HCT116 (cell line): ENCODE measurements at regions not wholly inside any gene's neighbourhood (a gene's known extent, or its start where the extent isn't known, plus 50 kb on each side); places are given as distances from the start of the nearest gene placed in this dataset.

ENCODE experiments used
- ATAC-seq: fragments of 200-7000 bp; cut with Tn5 transposase; 2 replicates; pipeline ENCODE4 v1.9.1; 2020; ENCODE audit warnings: mild to moderate bottlenecking, moderate library complexity
- BruUV-seq: library from RNA; stranded (reverse); fragments of 400-500 nt; replicated peaks from 2 replicates; lab custom pipeline; 2021; lab: Mats Ljungman, UMichigan
- CTCF ChIA-PET: fragments of 300-600 bp; sonication (Branson Sonifier 250); formaldehyde crosslinking; loops from one replicate; lab custom pipeline; 2021; ENCODE audit warnings: antibody characterized with exemption; lab: Charles Lee
- POLR2A ChIA-PET: fragments of 300-600, 350-600 bp; sonication (Branson Sonifier 250); formaldehyde crosslinking; loops from one replicate; lab custom pipeline; 2021; ENCODE audit warnings: antibody characterized with exemption; lab: Charles Lee
- RAD21 ChIA-PET, 2 experiments: fragments of 300-600 bp; sonication (Branson Sonifier 250); formaldehyde crosslinking; loops; one replicate each; lab custom pipeline; 2023; ENCODE audit warnings: low total read pairs in 2 of 2; ENCODE audit not compliant: uncharacterized antibody in 2 of 2, unreplicated experiment in 2 of 2, low non-redundant PET in 1 of 2; lab: Charles Lee
- DNase-seq: peaks from one replicate; pipeline ENCODE4 v3.0.0-alpha.2; 2010; ENCODE audit warnings: low read depth, low spot score
- H2AFZ ChIP-seq: fragments of 200-600 bp; shearing (Covaris generic), sonication (generic); 2 replicates; pipeline ENCODE4 v1.6.1; 2017; ENCODE audit warnings: low read depth, mixed run types, mixed read lengths, antibody characterized with exemption, low read length; ENCODE audit not compliant: poor library complexity, severe bottlenecking
- H3K27ac ChIP-seq: 2 replicates; pipeline ENCODE4 v1.5.1; 2012; ENCODE audit warnings: low read depth, low read length
- H3K27me3 ChIP-seq: fragments of 200-600 bp; sonication (generic); 2 replicates; pipeline ENCODE4 v1.6.1; 2016; ENCODE audit warnings: mixed run types, low read length, mixed read lengths; ENCODE audit not compliant: insufficient read depth
- H3K36me3 ChIP-seq, 2 experiments: fragments of 200-500 bp in 1 of 2; fragments of 200-600 bp in 1 of 2; sonication (Bioruptor generic) in 1 of 2; sonication (generic) in 1 of 2; 2 replicates each; pipeline versions ENCODE4 v1.5.1 to v1.6.1; 2014 to 2016; ENCODE audit warnings: low read length in 2 of 2, inconsistent platforms in 1 of 2, mixed read lengths in 1 of 2, mixed run types in 1 of 2; ENCODE audit not compliant: insufficient read depth in 2 of 2, control insufficient read depth in 1 of 2
- H3K4me1 ChIP-seq, 2 experiments: fragments of 200-600 bp in 1 of 2; sonication (generic) in 1 of 2; 2 replicates each; pipeline versions ENCODE4 v1.5.1 to v1.6.1; 2012 to 2017; ENCODE audit warnings: low read length in 2 of 2, inconsistent platforms in 1 of 2, mild to moderate bottlenecking in 1 of 2, mixed read lengths in 1 of 2, mixed run types in 1 of 2, moderate library complexity in 1 of 2; ENCODE audit not compliant: insufficient read depth in 2 of 2, control insufficient read depth in 1 of 2
- H3K4me2 ChIP-seq: fragments of 200-600 bp; sonication (generic); 2 replicates; pipeline ENCODE4 v1.6.1; 2017; ENCODE audit warnings: mixed run types, low read length, mixed read lengths
- H3K4me3 ChIP-seq, 2 experiments: fragments of 200-600 bp in 1 of 2; sonication (generic) in 1 of 2; replicated peaks in 1 of 2; 2 replicates each; pipeline ENCODE4 v1.5.1; 2011 to 2016; ENCODE audit warnings: low read length in 2 of 2, control low read depth in 1 of 2, low read depth in 1 of 2, mild to moderate bottlenecking in 1 of 2, mixed read lengths in 1 of 2, mixed run types in 1 of 2
- H3K79me2 ChIP-seq: fragments of 200-600 bp; sonication (generic); 2 replicates; pipeline ENCODE4 v1.6.1; 2017; ENCODE audit warnings: mild to moderate bottlenecking, mixed run types, low read length, moderate library complexity, mixed read lengths; ENCODE audit not compliant: insufficient read depth
- H3K9ac ChIP-seq: fragments of 200-600 bp; sonication (generic); 2 replicates; pipeline ENCODE4 v1.6.1; 2016; ENCODE audit warnings: low read length, mixed read lengths
- H3K9me2 ChIP-seq: fragments of 200-600 bp; sonication (generic), shearing (Covaris generic); 2 replicates; pipeline ENCODE4 v1.6.1; 2017; ENCODE audit warnings: mixed run types, mild to moderate bottlenecking, moderate library complexity; ENCODE audit not compliant: insufficient read depth
- H3K9me3 ChIP-seq, 2 experiments: fragments of 200-500 bp in 1 of 2; fragments of 200-600 bp in 1 of 2; sonication (Bioruptor generic) in 1 of 2; sonication (generic) in 1 of 2; 2 replicates each; pipeline ENCODE4 v1.6.1; 2014 to 2017; ENCODE audit warnings: low read length in 2 of 2, mixed read lengths in 2 of 2, inconsistent platforms in 1 of 2, low read depth in 1 of 2, mild to moderate bottlenecking in 1 of 2, mixed run types in 1 of 2, moderate library complexity in 1 of 2; ENCODE audit not compliant: control insufficient read depth in 1 of 2, insufficient read depth in 1 of 2
- H4K20me1 ChIP-seq: fragments of 200-600 bp; sonication (generic), shearing (Covaris generic); 2 replicates; pipeline ENCODE4 v1.6.1; 2017; ENCODE audit warnings: mixed run types, mild to moderate bottlenecking, moderate library complexity; ENCODE audit not compliant: insufficient read depth
- CBX3 ChIP-seq: IDR thresholded peaks from 2 replicates; pipeline ENCODE4 v1.6.1; 2012; ENCODE audit warnings: low read depth
- EZH2phosphoT487 ChIP-seq: fragments of 200-600 bp; IDR thresholded peaks from 2 replicates; pipeline ENCODE4 v1.6.1; 2018; ENCODE audit warnings: antibody characterized with exemption, borderline replicate concordance
- JUND ChIP-seq: IDR thresholded peaks from 2 replicates; pipeline ENCODE4 v1.6.1; 2012
- REST ChIP-seq: IDR thresholded peaks from 2 replicates; pipeline ENCODE4 v1.6.1; 2012; ENCODE audit warnings: low read depth
- SRF ChIP-seq: IDR thresholded peaks from 2 replicates; pipeline ENCODE4 v1.6.1; 2012; ENCODE audit warnings: low read depth
- ZNF274 ChIP-seq: fragments of 200-500 bp; sonication (Bioruptor generic); IDR thresholded peaks from 2 replicates; pipeline ENCODE4 v1.6.1; 2014; ENCODE audit warnings: mild to moderate bottlenecking, low read depth, low read length, inconsistent platforms
- intact Hi-C: fragments of 100-400 bp; cut with micrococcal nuclease; formaldehyde crosslinking; loops from 2 replicates; pipeline ENCODE4 v1.10.0; 2022

- POLR2A ChIA-PET = no interaction called here
- H3K27ac ChIP-seq = no peak overlapping the region
- no peaks in the 10 kb centered on the region for H3K36me3 ChIP-seq
Observed at GRCh38 chr3:80055306-80055705, 287.5 kb upstream of the ROBO1 start.

More at GRCh38 chr3:80055306-80055705, 287.5 kb upstream of the ROBO1 start:
- peaks cover 0 to 15% of the 10 kb centered on the region in 2 experiments; a peak in 2 of 4 replicates for H3K9me3 ChIP-seq
- DNase-seq = no peak
- H3K27me3 ChIP-seq = no peaks in the 10 kb centered on the region
- H4K20me1 ChIP-seq = no peaks in the 10 kb centered on the region
- ChIA-PET CTCF (no interaction called here), RAD21 (no interaction called here)
- no peaks in the 10 kb centered on the region for H3K4me1 ChIP-seq
- intact Hi-C loops = no loop called here
- no peak overlapping the region for H2AFZ ChIP-seq
- no peaks in the 10 kb centered on the region for H3K9me2 ChIP-seq
- BruUV-seq = no TSS peak
- no peak overlapping the region for H3K4me3 ChIP-seq
- no peak for ATAC-seq
- H3K79me2 ChIP-seq = no peaks in the 10 kb centered on the region
- no peak overlapping the region for H3K4me2 ChIP-seq
- H3K9ac ChIP-seq = no peak overlapping the region
- TF ChIP-seq CBX3 = no peak
- TF ChIP-seq EZH2phosphoT487 = no peak
- TF ChIP-seq JUND = no peak
- TF ChIP-seq ZNF274 = no peak
- TF ChIP-seq SRF = no peak
- TF ChIP-seq REST = no peak
